H9 (cell line): ENCODE measurements at regions not wholly inside any gene's neighbourhood (a gene's known extent, or its start where the extent isn't known, plus 50 kb on each side); places are given as distances from the start of the nearest gene placed in this dataset.

Experiments used
- DNase-seq: peaks from one replicate; pipeline ENCODE4 v3.0.0-alpha.2; 2017
- H2AFZ ChIP-seq: one replicate; pipeline ENCODE4 v1.6.1; 2013; ENCODE audit warnings: mild to moderate bottlenecking, low read length, control low read depth, moderate library complexity
- H2AK5ac ChIP-seq: 2 replicates; pipeline ENCODE4 v1.6.1; 2013; ENCODE audit warnings: low read length, control low read depth, mixed read lengths; ENCODE audit not compliant: insufficient read length
- H2BK120ac ChIP-seq: one replicate; pipeline ENCODE4 v1.6.1; 2013; ENCODE audit warnings: low read depth, mild to moderate bottlenecking, low read length, control low read depth, inconsistent platforms; ENCODE audit not compliant: poor library complexity, severe bottlenecking
- H2BK12ac ChIP-seq: 2 replicates; pipeline ENCODE4 v1.6.1; 2013; ENCODE audit warnings: low read length, control low read depth, mixed read lengths, low read depth; ENCODE audit not compliant: insufficient read length
- H2BK15ac ChIP-seq: 2 replicates; pipeline ENCODE4 v1.6.1; 2013; ENCODE audit warnings: low read depth, low read length, control low read depth
- H2BK20ac ChIP-seq: one replicate; pipeline ENCODE4 v1.6.1; 2013; ENCODE audit warnings: low read depth, mild to moderate bottlenecking, low read length, control low read depth, inconsistent platforms; ENCODE audit not compliant: poor library complexity, severe bottlenecking
- H2BK5ac ChIP-seq: 2 replicates; pipeline ENCODE4 v1.6.1; 2013; ENCODE audit warnings: low read length, control low read depth, mixed read lengths; ENCODE audit not compliant: insufficient read length
- H3K14ac ChIP-seq: 2 replicates; pipeline ENCODE4 v1.6.1; 2013; ENCODE audit warnings: low read length, control low read depth; ENCODE audit not compliant: insufficient read depth
- H3K18ac ChIP-seq: 2 replicates; pipeline ENCODE4 v1.6.1; 2013; ENCODE audit warnings: low read depth, mild to moderate bottlenecking, mixed read lengths, low read length, control low read depth; ENCODE audit not compliant: insufficient read length
- H3K23ac ChIP-seq: 2 replicates; pipeline ENCODE4 v1.6.1; 2013; ENCODE audit warnings: low read length, control low read depth, mixed read lengths, low read depth; ENCODE audit not compliant: insufficient read length
- H3K23me2 ChIP-seq: 2 replicates; pipeline ENCODE4 v1.6.1; 2013; ENCODE audit warnings: low read depth, mild to moderate bottlenecking, mixed read lengths, low read length, control low read depth; ENCODE audit not compliant: insufficient read length, poor library complexity, severe bottlenecking
- H3K27ac ChIP-seq: 2 replicates; pipeline ENCODE4 v1.5.1; 2013; ENCODE audit warnings: low read length, control low read depth, mixed read lengths, low read depth; ENCODE audit not compliant: insufficient read length
- H3K27me3 ChIP-seq: 2 replicates; pipeline ENCODE4 v1.6.1; 2013; ENCODE audit warnings: low read length, control low read depth, inconsistent platforms; ENCODE audit not compliant: insufficient read depth
- H3K4ac ChIP-seq: 2 replicates; pipeline ENCODE4 v1.6.1; 2013; ENCODE audit warnings: low read depth, mild to moderate bottlenecking, control low read depth, inconsistent platforms, low read length, moderate library complexity
- H3K4me1 ChIP-seq: 2 replicates; pipeline ENCODE4 v1.6.1; 2013; ENCODE audit warnings: low read length, control low read depth, inconsistent platforms; ENCODE audit not compliant: insufficient read depth
- H3K4me2 ChIP-seq: 2 replicates; pipeline ENCODE4 v1.6.1; 2013; ENCODE audit warnings: low read length, control low read depth, mixed read lengths; ENCODE audit not compliant: insufficient read length, insufficient read depth
- H3K56ac ChIP-seq: 2 replicates; pipeline ENCODE4 v1.6.1; 2013; ENCODE audit warnings: low read depth, mild to moderate bottlenecking, mixed read lengths, low read length, control low read depth; ENCODE audit not compliant: insufficient read length
- H3K79me1 ChIP-seq: 2 replicates; pipeline ENCODE4 v1.6.1; 2013; ENCODE audit warnings: low read depth, mild to moderate bottlenecking, moderate library complexity, low read length, control low read depth, inconsistent platforms; ENCODE audit not compliant: insufficient read depth, poor library complexity, severe bottlenecking
- H3K79me2 ChIP-seq: 2 replicates; pipeline ENCODE4 v1.6.1; 2013; ENCODE audit warnings: low read length, control low read depth, inconsistent platforms; ENCODE audit not compliant: insufficient read depth
- H3K9ac ChIP-seq: 2 replicates; pipeline ENCODE4 v1.6.1; 2013; ENCODE audit warnings: low read length, control low read depth, mixed read lengths; ENCODE audit not compliant: insufficient read length; ENCODE audit errors: extremely low read depth
- H3K9me3 ChIP-seq: one replicate; pipeline ENCODE4 v1.6.1; 2013; ENCODE audit warnings: low read depth, low read length, inconsistent platforms; ENCODE audit not compliant: control insufficient read depth
- H3T11ph ChIP-seq: one replicate; pipeline ENCODE4 v1.6.1; 2013; ENCODE audit warnings: mild to moderate bottlenecking, low read length, control low read depth, inconsistent platforms
- H4K20me1 ChIP-seq: one replicate; pipeline ENCODE4 v1.6.1; 2013; ENCODE audit not compliant: control insufficient read depth, insufficient read length, insufficient read depth
- H4K5ac ChIP-seq: 2 replicates; pipeline ENCODE4 v1.6.1; 2013; ENCODE audit warnings: low read depth, mild to moderate bottlenecking, mixed read lengths, low read length, control low read depth; ENCODE audit not compliant: insufficient read length
- H4K8ac ChIP-seq: replicated peaks from 2 replicates; pipeline ENCODE4 v1.6.1; 2013; ENCODE audit warnings: low read length, control low read depth, mixed read lengths, low read depth; ENCODE audit not compliant: insufficient read length
- H4K91ac ChIP-seq: 2 replicates; pipeline ENCODE4 v1.6.1; 2013; ENCODE audit warnings: low read depth, mild to moderate bottlenecking, moderate library complexity, mixed read lengths, low read length, control low read depth; ENCODE audit not compliant: insufficient read length
- H3K27ac Mint-ChIP-seq, 3 experiments: 2 replicates in 2 of 3; 3 replicates in 1 of 3; pipeline ENCODE4 v1.8.0; 2020 to 2021; ENCODE audit warnings: mixed read lengths in 3 of 3, mild to moderate bottlenecking in 1 of 3, moderate library complexity in 1 of 3
- H3K27me3 Mint-ChIP-seq: 2 replicates; pipeline ENCODE4 v1.8.0; 2021; ENCODE audit warnings: low read depth, mild to moderate bottlenecking, moderate library complexity, mixed read lengths
- H3K36me3 Mint-ChIP-seq, 3 experiments: 2 replicates in 2 of 3; 3 replicates in 1 of 3; pipeline ENCODE4 v1.8.0; 2020 to 2021; ENCODE audit warnings: low read depth in 3 of 3, mixed read lengths in 3 of 3; ENCODE audit not compliant: insufficient read depth in 1 of 3
- H3K4me1 Mint-ChIP-seq, 2 experiments: 2 replicates each; pipeline ENCODE4 v1.8.0; 2020; ENCODE audit warnings: mixed read lengths in 2 of 2
- H3K4me3 Mint-ChIP-seq, 2 experiments: 2 replicates in 1 of 2; 3 replicates in 1 of 2; pipeline ENCODE4 v1.8.0; 2020 to 2021; ENCODE audit warnings: mild to moderate bottlenecking in 2 of 2, mixed read lengths in 2 of 2, moderate library complexity in 1 of 2
- H3K9me3 Mint-ChIP-seq, 2 experiments: 2 replicates in 1 of 2; 3 replicates in 1 of 2; pipeline ENCODE4 v1.8.0; 2020; ENCODE audit warnings: mild to moderate bottlenecking in 2 of 2, mixed read lengths in 2 of 2, moderate library complexity in 1 of 2
- WGBS: extraction: QIAGEN DNeasy Blood & Tissue Kit; methylation state at CpG from one replicate; pipeline ENCODE4 v1.1.7; 2013; ENCODE audit warnings: missing lambda C conversion rate, low lambda C conversion rate, mixed read lengths; ENCODE audit not compliant: insufficient read length; ENCODE audit errors: extremely low coverage; 5-methylcytosine and 5-hydroxymethylcytosine counted together
- TF ChIP-seq, protein P1 (sequence below): fragments of 200-600 bp; sonication (generic); conservative IDR thresholded peaks from 3 replicates; pipeline ENCODE4 v1.8.0; 2021; ENCODE audit warnings: antibody characterized with exemption, mild to moderate bottlenecking

DNA sequence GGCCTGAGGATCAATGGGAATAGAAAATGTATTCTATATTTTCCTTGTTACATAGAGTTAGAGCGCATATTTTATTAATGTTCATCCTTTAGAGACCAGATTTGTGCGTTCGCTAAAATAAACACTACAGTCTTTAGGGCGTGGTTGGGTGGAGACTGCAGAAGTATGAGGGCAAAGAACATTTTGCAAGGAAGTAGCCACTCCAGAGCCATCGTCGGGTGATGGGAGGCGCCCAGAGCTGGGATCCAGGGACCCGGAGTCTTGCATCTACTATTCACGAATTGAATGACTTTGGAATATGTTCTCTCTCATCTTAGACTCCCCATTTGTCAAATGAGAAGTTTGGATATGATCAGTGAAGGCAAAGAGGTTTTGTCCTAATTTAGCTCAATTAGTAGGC is 154.2 kb upstream of the IRX6 start:
- no peak overlapping the region for H2AFZ ChIP-seq
- H3K27ac Mint-ChIP-seq: no peak overlapping the region
- H3K27me3 ChIP-seq: no peaks in the 10 kb centered on the region
- H2BK12ac ChIP-seq: no peak overlapping the region
- no peaks in the 10 kb centered on the region for H3K79me1 ChIP-seq
- H3K14ac ChIP-seq: no peak overlapping the region
- H3K4me2 ChIP-seq: no peak overlapping the region
- no peak overlapping the region for H2AK5ac ChIP-seq
- H4K5ac ChIP-seq: no peak overlapping the region
- no peaks in the 10 kb centered on the region for H3K23me2 ChIP-seq
- H3K4me1 Mint-ChIP-seq: peaks cover 8% of the 10 kb centered on the region in 2 experiments
- H4K8ac ChIP-seq: no peak overlapping the region
- H3K4me3 Mint-ChIP-seq: no peak overlapping the region
- H3K27ac ChIP-seq: no peak overlapping the region
- WGBS: no CpG with 5 or more reads among the region's 9 CpGs
- H2BK20ac ChIP-seq: no peak overlapping the region
- H3K4me1 ChIP-seq: peaks cover 2% of the 10 kb centered on the region; the same call in 1 of the 2 replicates
- TF ChIP-seq, protein P1, sequence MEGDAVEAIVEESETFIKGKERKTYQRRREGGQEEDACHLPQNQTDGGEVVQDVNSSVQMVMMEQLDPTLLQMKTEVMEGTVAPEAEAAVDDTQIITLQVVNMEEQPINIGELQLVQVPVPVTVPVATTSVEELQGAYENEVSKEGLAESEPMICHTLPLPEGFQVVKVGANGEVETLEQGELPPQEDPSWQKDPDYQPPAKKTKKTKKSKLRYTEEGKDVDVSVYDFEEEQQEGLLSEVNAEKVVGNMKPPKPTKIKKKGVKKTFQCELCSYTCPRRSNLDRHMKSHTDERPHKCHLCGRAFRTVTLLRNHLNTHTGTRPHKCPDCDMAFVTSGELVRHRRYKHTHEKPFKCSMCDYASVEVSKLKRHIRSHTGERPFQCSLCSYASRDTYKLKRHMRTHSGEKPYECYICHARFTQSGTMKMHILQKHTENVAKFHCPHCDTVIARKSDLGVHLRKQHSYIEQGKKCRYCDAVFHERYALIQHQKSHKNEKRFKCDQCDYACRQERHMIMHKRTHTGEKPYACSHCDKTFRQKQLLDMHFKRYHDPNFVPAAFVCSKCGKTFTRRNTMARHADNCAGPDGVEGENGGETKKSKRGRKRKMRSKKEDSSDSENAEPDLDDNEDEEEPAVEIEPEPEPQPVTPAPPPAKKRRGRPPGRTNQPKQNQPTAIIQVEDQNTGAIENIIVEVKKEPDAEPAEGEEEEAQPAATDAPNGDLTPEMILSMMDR: no peak
- no peaks in the 10 kb centered on the region for H4K20me1 ChIP-seq
- no peaks in the 10 kb centered on the region for H3K79me2 ChIP-seq
- no peaks in the 10 kb centered on the region; the same call in 1 of the 2 replicates for H3K27me3 Mint-ChIP-seq
- no peak overlapping the region for H3K18ac ChIP-seq
- no peak overlapping the region for H3K56ac ChIP-seq
- no peak overlapping the region for H2BK120ac ChIP-seq
- H3K9me3 ChIP-seq: no peaks in the 10 kb centered on the region
- DNase-seq: no peak
- no peak overlapping the region for H3K9ac ChIP-seq
- H3T11ph ChIP-seq: no peak overlapping the region
- no peak overlapping the region for H2BK5ac ChIP-seq
- H3K4ac ChIP-seq: no peak overlapping the region
- no peaks in the 10 kb centered on the region for H3K36me3 Mint-ChIP-seq
- H4K91ac ChIP-seq: no peak overlapping the region
- H3K9me3 Mint-ChIP-seq: no peaks in the 10 kb centered on the region; a peak in 1 of 5 replicates
- H2BK15ac ChIP-seq: no peak overlapping the region
- H3K23ac ChIP-seq: no peak overlapping the region
